Stimulated activated naive CD8-positive, alpha-beta T cell treated with anti-CD3 and anti-CD28 coated beads, Interleukin-15, Interleukin-2, amounts not matched to agents 100 U/mL and 50 U/mL, for 24 hours (primary cell): ENCODE measurements at regions not wholly inside any gene's neighbourhood (a gene's known extent, or its start where the extent isn't known, plus 50 kb on each side); places are given as distances from the start of the nearest gene placed in this dataset.
"Not testable (repeated sequence)": the region's sequence is repeated elsewhere in the genome, so short reads cannot be mapped to it uniquely, and the experiment has no call there.

Source experiments
- ATAC-seq: fragments of 150-1000 bp; cut with Tn5 transposase; one replicate; pipeline ENCODE4 v1.10.0; 2021
- DNase-seq: peaks from one replicate; pipeline ENCODE4 v3.0.0; 2021

DNA sequence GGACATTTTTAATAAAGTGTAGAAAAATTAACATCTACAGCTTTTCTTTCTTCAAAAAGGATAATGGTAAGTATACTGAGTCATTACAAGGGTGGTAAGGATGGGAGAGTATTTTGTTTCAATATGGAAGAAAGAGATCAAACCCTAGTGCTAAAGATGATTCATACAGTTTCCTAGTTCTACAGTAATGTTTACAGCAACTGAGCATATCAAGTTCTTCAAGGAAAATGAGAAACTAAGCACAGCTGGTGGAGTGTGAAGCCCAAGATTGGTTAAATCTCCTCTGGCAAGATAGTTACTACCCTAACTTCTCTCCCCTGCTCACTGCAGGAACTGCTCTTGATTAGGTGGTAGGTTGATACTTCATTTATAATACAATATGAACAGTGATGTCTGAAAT, 467.5 kb downstream of the XIRP2 start:
- ATAC-seq (no peak), DNase-seq (no peak)

DNA sequence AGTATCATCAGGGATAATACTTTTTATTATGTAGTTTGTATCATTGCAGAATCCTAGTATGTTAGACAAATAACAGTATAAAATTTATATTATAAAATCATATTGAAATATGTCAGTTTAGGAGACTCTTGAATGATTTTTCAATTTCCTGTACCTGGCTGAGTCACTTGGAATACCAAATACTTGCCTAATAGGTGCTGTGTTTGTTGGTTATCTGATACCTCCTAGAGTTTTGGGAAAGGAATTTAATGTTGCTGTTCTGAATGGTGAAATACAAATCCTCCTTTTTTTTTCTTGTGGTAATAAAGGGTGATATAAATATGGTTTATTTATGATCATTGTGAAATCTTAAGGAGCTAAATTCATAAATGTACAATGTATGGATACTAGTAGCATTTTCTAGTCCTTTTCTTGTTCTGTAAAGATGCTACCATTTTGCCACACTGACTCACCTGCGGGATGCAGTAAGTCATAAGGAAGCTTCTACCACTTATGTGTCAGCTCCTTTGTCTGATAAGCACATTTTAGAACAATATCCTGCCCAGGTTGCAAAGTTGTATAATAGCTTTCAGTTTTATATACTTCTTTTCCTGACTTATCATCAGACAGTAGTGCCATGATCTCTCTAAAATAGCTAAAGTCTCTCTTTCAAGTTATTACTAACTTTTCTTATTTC, 465.5 kb downstream of the XIRP2 start:
- ATAC-seq (no peak), DNase-seq (no peak)

DNA sequence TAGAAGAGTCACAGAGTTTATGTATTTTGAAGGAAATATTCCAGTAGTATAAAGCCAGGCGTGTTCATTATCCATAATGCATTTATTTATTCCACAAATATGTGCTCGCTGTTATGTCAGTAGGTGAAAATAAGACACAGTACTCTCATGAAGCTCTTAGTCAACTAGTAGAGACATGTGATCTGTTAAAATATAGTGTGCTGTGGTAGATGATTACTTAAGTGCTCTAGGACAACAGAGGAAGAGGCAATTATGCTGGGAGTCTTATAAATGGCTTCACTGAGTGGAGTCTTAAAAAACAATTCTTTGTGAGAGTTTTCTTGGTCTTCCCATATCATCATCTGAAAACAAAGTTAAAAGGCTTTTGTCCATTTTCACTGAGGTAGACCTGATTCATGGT, 457.3 kb downstream of the XIRP2 start:
- ATAC-seq (no peak), DNase-seq (no peak)

DNA sequence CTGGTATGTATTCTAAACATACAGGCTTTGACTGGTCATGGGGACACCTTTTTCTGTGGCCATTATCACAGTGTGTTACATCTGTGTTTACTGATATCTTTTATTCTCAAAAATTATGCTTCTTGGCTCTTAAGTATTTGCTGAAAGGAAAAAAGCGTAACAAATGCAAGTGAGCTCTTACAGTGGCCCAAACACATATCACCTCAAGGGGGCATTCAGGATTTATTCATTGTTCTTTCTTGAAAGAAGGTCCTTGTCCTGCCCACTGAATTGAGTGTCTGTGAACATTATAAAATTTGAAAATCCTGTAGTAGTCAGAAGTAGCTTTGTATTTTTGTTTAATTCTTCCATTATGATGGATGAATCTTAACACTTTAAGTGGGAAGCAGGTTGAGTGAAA, 454.5 kb downstream of the XIRP2 start:
- ATAC-seq (no peak), DNase-seq (no peak)

DNA sequence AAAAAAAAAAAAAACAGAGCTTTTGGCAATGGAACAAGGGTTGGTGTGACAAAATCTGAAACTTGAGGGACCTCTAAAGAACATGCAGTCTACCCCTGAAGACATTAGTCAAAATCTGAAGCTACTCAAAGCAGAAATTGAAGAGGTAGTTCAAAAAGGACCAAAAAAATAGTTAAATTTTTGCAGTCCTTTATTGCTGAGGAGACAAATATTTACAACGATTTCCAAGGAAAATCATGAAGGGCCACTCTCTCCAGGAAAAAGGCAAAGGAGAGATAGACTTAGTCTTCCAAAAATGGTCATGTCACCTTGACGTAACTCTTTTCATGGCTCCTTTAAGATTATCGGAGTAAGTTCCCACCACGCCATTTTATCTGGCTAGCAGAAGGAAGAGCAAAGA, 452.0 kb downstream of the XIRP2 start:
- ATAC-seq (no peak), DNase-seq (no peak)

DNA sequence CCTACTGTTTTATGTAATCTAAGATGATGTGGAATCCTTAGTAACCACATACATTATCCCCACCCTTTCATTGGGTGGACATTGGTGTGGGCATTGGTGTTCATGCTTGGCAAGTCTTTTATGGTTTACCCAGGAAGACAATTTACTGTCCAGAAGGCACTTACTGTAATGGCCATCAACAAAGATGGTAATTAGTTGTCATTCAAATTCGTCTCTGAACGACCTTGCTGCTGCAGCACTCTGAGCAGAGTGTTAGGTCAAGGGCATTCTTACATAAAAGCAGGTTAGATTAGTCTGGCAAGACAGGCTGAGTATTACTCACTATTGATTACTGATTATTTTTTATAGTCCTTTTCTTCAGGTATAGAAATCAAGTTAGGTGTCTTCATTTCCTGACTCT, 447.9 kb downstream of the XIRP2 start:
- DNase-seq = no peak
- no peak for ATAC-seq

DNA sequence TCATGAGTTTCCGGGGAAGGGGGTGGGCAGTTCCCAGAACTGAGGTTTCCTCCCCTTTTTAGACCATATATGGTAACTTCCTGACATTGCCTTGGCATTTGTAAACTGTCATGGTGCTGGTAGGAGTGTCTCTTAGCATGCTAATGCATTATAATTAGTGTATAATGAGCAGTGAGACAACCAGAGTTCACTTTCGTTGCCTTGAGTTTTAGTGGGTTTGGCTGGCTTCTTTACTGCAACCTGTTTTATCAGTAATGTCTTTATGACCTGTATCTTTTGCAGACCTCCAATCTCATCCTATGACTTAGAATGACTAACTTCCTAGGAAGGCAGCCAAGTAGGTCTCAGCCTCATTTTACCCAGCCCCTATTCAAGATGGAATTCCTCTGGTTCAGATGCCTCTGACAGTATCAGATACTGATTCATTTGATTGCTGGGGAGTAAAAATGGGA, 447.3 kb downstream of the XIRP2 start:
- DNase-seq (no peak), ATAC-seq (no peak)

DNA sequence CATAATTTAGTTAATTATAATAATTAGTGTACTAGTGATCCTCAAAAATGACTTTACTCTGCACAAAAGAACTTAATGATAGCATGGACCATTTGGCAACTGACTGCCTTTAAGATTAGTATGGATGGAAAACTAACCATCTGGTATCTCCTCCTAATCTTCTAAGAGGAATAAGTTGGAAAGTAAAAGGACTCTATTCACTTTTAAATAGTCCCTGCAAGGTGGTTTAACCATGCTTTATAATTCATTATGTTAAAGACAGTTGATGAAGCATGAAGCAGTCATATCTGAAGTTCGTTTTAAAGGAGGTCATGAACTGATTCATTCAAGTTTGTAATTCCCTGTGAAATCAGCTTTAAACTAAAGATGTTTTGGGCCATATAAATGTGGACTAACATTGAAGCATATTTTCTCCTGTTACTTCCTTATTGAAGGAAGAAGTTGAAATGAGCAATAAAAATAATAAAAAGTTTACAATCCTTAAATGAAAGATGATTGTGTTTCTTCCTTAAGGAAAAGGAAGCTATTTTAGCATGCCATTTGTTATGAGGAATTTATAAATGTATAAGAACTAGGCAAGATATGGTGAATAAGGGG, 446.0 kb downstream of the XIRP2 start:
- ATAC-seq = no peak

DNA sequence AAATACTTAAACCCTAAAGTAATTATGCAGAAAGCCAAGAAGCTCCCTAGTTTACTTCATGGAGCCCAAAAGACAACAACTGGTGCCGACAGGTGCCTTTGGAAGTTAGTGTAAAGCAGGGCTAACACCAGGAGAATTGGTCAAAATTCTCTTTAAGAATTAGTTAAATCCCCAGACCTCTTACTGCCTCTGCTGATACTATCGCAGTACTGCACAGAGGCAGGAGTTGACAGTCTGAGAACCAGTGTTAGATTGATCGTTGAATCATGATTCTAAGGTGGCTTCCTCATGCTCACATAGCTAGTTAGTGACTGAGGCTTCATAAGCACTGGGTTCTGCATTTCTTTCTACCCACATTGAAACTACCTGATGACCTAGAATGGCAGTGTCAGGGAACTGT, 445.0 kb downstream of the XIRP2 start:
- DNase-seq (no peak), ATAC-seq (no peak)

More for the DNA sequence above, 446.0 kb downstream of the XIRP2 start:
- no peak for DNase-seq

DNA sequence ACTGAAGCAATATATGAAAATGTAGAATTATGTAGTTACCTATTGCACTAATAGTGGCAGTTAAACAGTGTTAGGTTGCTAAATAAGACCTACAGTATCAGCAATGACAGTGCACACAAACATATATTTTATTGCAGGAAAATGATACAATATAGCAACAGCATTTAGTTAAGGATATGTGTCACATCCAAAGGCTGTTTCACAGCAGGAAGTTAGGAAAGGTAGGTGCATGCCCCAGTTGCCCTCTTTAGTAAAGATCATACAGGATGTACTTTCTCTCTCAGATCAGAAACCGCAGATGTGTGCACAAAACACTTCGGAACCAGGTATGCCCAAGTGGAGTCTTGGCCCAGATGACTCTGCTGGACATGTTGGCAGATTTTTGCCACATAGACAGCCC, 444.1 kb downstream of the XIRP2 start:
- no peak for DNase-seq

DNA sequence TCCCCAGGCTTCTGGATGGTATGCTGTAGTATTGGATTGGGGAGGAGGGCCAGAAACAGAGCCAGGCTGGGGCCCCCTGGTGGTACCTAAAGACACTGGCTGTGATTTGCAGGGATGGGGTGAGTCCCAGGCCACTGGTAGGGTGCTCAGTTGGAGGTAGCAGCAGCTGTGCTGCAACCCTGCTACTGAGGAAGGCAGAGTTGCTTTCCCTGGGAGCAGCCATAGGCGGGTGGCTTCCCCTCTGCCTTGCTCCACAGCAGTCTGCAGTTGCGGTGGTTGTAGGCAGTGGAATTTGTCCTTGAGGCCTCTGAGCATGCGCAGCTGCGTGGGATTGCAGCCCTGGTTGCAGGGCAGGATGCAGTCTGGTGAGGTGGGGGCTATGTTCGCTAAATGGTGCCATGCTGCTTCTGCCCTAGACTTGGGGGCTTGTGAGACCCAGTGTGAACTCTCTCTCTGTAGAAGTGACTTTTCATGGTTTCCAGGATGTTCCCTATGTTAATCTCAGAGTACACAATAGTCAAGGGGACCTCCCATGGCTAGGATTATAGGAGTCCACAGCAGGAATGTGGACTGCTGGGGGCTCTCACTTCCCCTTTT, 443.5 kb downstream of the XIRP2 start:
- ATAC-seq (no peak), DNase-seq (no peak)

More for the DNA sequence above, 444.1 kb downstream of the XIRP2 start:
- ATAC-seq = no peak

DNA sequence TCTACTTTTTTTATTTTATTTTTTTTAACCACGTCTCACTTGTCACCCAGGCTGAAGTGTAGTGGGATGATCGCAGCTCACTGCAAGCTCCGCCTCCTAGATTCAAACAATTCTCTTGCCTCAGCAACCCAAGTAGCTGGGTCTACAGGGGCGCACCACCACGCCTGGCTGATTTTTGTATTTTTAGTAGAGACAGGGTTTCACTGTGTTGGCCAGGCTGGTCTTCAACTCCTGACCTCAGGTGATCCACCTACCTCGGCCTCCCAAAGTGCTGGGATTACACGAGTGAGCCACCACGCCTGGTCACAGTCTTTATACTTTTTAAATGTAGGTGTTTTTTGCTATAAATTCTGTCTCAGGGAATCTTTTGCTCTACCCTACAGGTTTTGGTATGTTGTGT, 440.5 kb downstream of the XIRP2 start:
- not testable (repeated sequence) for ATAC-seq, DNase-seq

DNA sequence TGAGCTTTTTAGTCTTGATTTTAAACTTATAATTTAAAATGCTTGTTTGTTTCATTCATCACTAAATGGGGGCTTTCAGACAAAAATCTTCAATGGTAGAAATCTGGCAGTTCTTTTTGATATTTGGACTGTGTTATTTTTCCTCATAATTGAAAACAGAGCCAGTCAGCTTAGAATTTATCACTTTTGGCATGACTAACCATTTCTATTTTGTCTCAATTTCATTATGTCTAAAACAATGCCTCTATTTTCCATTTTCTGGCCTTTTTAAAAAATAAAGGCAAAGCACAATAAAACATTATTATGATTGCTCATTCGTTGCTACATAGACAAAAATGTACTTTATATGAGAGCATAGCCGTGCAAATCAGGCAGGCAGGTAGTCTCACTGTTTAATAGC, 434.5 kb downstream of the XIRP2 start:
- ATAC-seq (no peak), DNase-seq (no peak)

DNA sequence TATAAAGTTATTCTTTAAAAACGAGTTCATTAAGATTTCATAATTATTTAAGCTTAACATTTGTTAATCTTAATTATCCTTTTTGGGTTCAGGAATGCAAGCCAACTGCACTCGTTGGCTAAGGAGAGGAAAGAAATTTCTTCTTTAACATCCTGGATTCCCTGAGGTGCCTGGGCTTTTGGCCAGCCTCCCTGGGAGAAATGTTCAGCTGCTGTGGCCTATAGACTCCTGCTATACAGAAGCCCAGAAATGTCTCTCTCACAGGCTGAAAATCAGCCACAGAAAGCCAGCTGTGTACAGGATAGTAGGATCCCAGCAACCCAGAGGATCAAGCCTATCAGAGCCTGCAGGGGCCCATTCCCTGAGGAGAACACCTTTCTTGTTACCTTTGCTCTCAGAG, 430.3 kb downstream of the XIRP2 start:
- ATAC-seq = no peak
- no peak for DNase-seq

DNA sequence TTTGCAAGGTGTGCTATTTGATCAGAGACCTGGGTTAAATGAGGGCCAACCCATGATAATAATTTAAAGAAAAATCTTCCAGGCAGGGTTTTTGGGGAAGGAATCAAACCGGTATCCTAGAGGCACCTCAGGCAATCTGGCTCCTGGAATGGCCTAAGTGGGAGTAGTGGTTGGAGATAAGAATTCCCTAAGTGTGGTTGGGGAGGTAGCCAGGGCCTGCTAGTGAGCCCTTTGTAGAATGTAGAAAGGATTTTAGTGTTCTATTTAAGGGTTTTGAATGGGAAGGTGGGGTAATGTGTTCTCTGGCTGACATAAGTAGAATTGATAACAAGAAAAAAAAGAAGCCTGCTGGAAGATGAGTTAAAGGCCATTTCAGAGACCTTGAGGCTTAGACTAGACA, 422.2 kb downstream of the XIRP2 start:
- ATAC-seq = no peak
- DNase-seq = no peak
